H1 (cell line): ENCODE measurements at regions not wholly inside any gene's neighbourhood (a gene's known extent, or its start where the extent isn't known, plus 50 kb on each side); places are given as distances from the start of the nearest gene placed in this dataset.

Source experiments
- CTCF ChIA-PET: fragments of 300-600 bp; sonication (Branson Sonifier 250); formaldehyde crosslinking; loops from one replicate; lab custom pipeline; 2021; ENCODE audit not compliant: partially characterized antibody; lab: Charles Lee
- POLR2A ChIA-PET: fragments of 300-600 bp; sonication (Branson Sonifier 250); formaldehyde crosslinking; loops from one replicate; lab custom pipeline; 2021; ENCODE audit warnings: inconsistent platforms; ENCODE audit not compliant: partially characterized antibody; lab: Charles Lee
- DNase-seq, 2 experiments: peaks; one replicate each; pipeline versions ENCODE4 v3.0.0 to v3.0.0-alpha.2; 2010 to 2022; ENCODE audit warnings: low spot score in 2 of 2, low read depth in 1 of 2, mixed read lengths in 1 of 2
- FAIRE-seq: peaks from 2 replicates; lab custom pipeline; 2011; peaks lifted over from hg19 to GRCh38; lab: Jason Lieb, UNC
- H2AFZ ChIP-seq: 2 replicates; pipeline ENCODE4 v1.8.1; 2012; ENCODE audit warnings: low read length, inconsistent platforms
- H2AK5ac ChIP-seq: 2 replicates; pipeline ENCODE4 v1.6.1; 2013; ENCODE audit warnings: low read depth, low read length
- H2BK120ac ChIP-seq: replicated peaks from 2 replicates; pipeline ENCODE3; 2013; ENCODE audit warnings: low read depth, low read length, inconsistent platforms
- H2BK12ac ChIP-seq: 2 replicates; pipeline ENCODE4 v1.6.1; 2013; ENCODE audit warnings: low read depth, low read length
- H2BK15ac ChIP-seq: 2 replicates; pipeline ENCODE4 v1.6.1; 2013; ENCODE audit warnings: low read length
- H2BK20ac ChIP-seq: 2 replicates; pipeline ENCODE4 v1.6.1; 2013; ENCODE audit warnings: low read length
- H2BK5ac ChIP-seq: 2 replicates; pipeline ENCODE4 v1.6.1; 2013; ENCODE audit warnings: low read depth, low read length
- H3K14ac ChIP-seq: 2 replicates; pipeline ENCODE4 v1.6.1; 2013; ENCODE audit warnings: inconsistent platforms; ENCODE audit not compliant: insufficient read length
- H3K18ac ChIP-seq: 2 replicates; pipeline ENCODE4 v1.6.1; 2013; ENCODE audit warnings: low read length; ENCODE audit errors: extremely low read depth
- H3K23ac ChIP-seq: 2 replicates; pipeline ENCODE4 v1.6.1; 2013; ENCODE audit warnings: inconsistent platforms; ENCODE audit not compliant: insufficient read length
- H3K23me2 ChIP-seq: 2 replicates; pipeline ENCODE4 v1.6.1; 2013; ENCODE audit warnings: low read depth, low read length
- H3K27ac ChIP-seq: 2 replicates; pipeline ENCODE4 v1.6.1; 2011; ENCODE audit warnings: low read depth, low read length, inconsistent platforms
- H3K27me3 ChIP-seq, 4 experiments: replicated peaks in 1 of 4; 1 replicate in 1 of 4; 2 replicates in 3 of 4; pipeline versions ENCODE4 v1.6.1 to v1.8.1; 2011 to 2013; ENCODE audit warnings: low read length in 3 of 4, mild to moderate bottlenecking in 3 of 4, inconsistent platforms in 2 of 4, mixed read lengths in 2 of 4, moderate library complexity in 1 of 4; ENCODE audit not compliant: control insufficient read depth in 3 of 4, insufficient read depth in 3 of 4; ENCODE audit errors: extremely low read depth in 1 of 4
- H3K36me3 ChIP-seq, 4 experiments: 2 replicates each; pipeline versions ENCODE4 v1.6.1 to v1.8.1; 2011 to 2013; ENCODE audit warnings: mild to moderate bottlenecking in 4 of 4, low read length in 3 of 4, moderate library complexity in 2 of 4, control low read depth in 1 of 4, inconsistent platforms in 1 of 4; ENCODE audit not compliant: insufficient read depth in 4 of 4, control insufficient read depth in 2 of 4
- H3K4ac ChIP-seq: replicated peaks from 2 replicates; pipeline ENCODE3; 2013; ENCODE audit warnings: low read length, low read depth, mixed read lengths, inconsistent platforms; ENCODE audit not compliant: insufficient read length
- H3K4me1 ChIP-seq, 4 experiments: replicated peaks in 1 of 4; 1 replicate in 1 of 4; 2 replicates in 3 of 4; pipeline versions ENCODE4 v1.6.1 to v1.8.1; 2011 to 2013; ENCODE audit warnings: low read length in 3 of 4, inconsistent platforms in 2 of 4, mixed read lengths in 1 of 4; ENCODE audit not compliant: insufficient read depth in 4 of 4, control insufficient read depth in 3 of 4
- H3K4me2 ChIP-seq, 2 experiments: 2 replicates each; pipeline versions ENCODE4 v1.6.1 to v1.8.1; 2011 to 2013; ENCODE audit warnings: low read depth in 2 of 2, low read length in 2 of 2, control low read depth in 1 of 2, inconsistent platforms in 1 of 2, mild to moderate bottlenecking in 1 of 2; ENCODE audit not compliant: insufficient read depth in 1 of 2
- H3K4me3 ChIP-seq, 4 experiments: fragments of 200-600, 300-600 bp in 1 of 4; sonication (generic), shearing (Covaris generic), sonication (Bioruptor Twin) in 1 of 4; 2 replicates each; pipeline versions ENCODE4 v1.5.1 to v1.8.1; 2011 to 2016; ENCODE audit warnings: low read length in 4 of 4, low read depth in 3 of 4, control low read depth in 2 of 4, inconsistent platforms in 2 of 4, mild to moderate bottlenecking in 2 of 4, mixed read lengths in 1 of 4, moderate library complexity in 1 of 4; ENCODE audit not compliant: insufficient read depth in 2 of 4; ENCODE audit errors: extremely low read depth in 1 of 4
- H3K56ac ChIP-seq: replicated peaks from 2 replicates; pipeline ENCODE3; 2013; ENCODE audit warnings: low read depth, mild to moderate bottlenecking, mixed read lengths, low read length, inconsistent platforms; ENCODE audit not compliant: insufficient read length
- H3K79me1 ChIP-seq: 2 replicates; pipeline ENCODE4 v1.6.1; 2013; ENCODE audit warnings: low read depth, low read length, control low read depth
- H3K79me2 ChIP-seq, 2 experiments: 2 replicates each; pipeline versions ENCODE4 v1.6.1 to v1.8.1; 2012 to 2013; ENCODE audit warnings: low read length in 2 of 2, mild to moderate bottlenecking in 2 of 2, inconsistent platforms in 1 of 2; ENCODE audit not compliant: insufficient read depth in 2 of 2, control insufficient read depth in 1 of 2
- H3K9ac ChIP-seq, 4 experiments: replicated peaks in 1 of 4; 1 replicate in 1 of 4; 2 replicates in 3 of 4; pipeline versions ENCODE4 v1.6.1 to v1.8.1; 2011 to 2013; ENCODE audit warnings: low read depth in 3 of 4, low read length in 3 of 4, control low read depth in 2 of 4, mild to moderate bottlenecking in 2 of 4, moderate library complexity in 2 of 4, inconsistent platforms in 1 of 4; ENCODE audit errors: extremely low read depth in 1 of 4
- H3K9me3 ChIP-seq, 2 experiments: 2 replicates each; pipeline versions ENCODE4 v1.6.1 to v1.8.1; 2012 to 2013; ENCODE audit warnings: mild to moderate bottlenecking in 2 of 2, moderate library complexity in 2 of 2, control low read depth in 1 of 2, inconsistent platforms in 1 of 2, low read depth in 1 of 2, low read length in 1 of 2, mixed read lengths in 1 of 2; ENCODE audit not compliant: insufficient read depth in 2 of 2
- H4K20me1 ChIP-seq, 2 experiments: replicated peaks in 1 of 2; 2 replicates each; pipeline versions ENCODE3 to v1.8.1; 2011 to 2013; ENCODE audit warnings: inconsistent platforms in 2 of 2, low read length in 2 of 2, mild to moderate bottlenecking in 1 of 2; ENCODE audit not compliant: insufficient read depth in 2 of 2, control insufficient read depth in 1 of 2
- H4K5ac ChIP-seq: 2 replicates; pipeline ENCODE4 v1.6.1; 2013; ENCODE audit warnings: low read length, low read depth, mixed read lengths, inconsistent platforms; ENCODE audit not compliant: insufficient read length
- H4K8ac ChIP-seq: 2 replicates; pipeline ENCODE4 v1.8.0; 2013; ENCODE audit warnings: mild to moderate bottlenecking, moderate library complexity, low read length, inconsistent platforms; ENCODE audit not compliant: insufficient read depth; ENCODE audit errors: extremely low read depth
- H4K91ac ChIP-seq: replicated peaks from 2 replicates; pipeline ENCODE3; 2013; ENCODE audit warnings: low read length, mixed read lengths, inconsistent platforms; ENCODE audit not compliant: insufficient read length
- CEBPB ChIP-seq: IDR thresholded peaks from 2 replicates; pipeline ENCODE4 v1.6.1; 2012; ENCODE audit warnings: low read depth, low read length
- CREB1 ChIP-seq: IDR thresholded peaks from 2 replicates; pipeline ENCODE4 v1.6.1; 2012; ENCODE audit warnings: inconsistent platforms
- GTF2F1 ChIP-seq: IDR thresholded peaks from 2 replicates; pipeline ENCODE4 v1.6.1; 2012; ENCODE audit warnings: low read depth, low read length, improper control_type of control experiment, borderline replicate concordance
- POLR2AphosphoS5 ChIP-seq: IDR thresholded peaks from 2 replicates; pipeline ENCODE4 v1.6.1; 2011; ENCODE audit warnings: low read depth, low read length
- RBBP5 ChIP-seq: IDR thresholded peaks from 2 replicates; pipeline ENCODE4 v1.7.1; 2012; ENCODE audit warnings: low read depth, mild to moderate bottlenecking, inconsistent platforms, low read length, moderate library complexity, borderline replicate concordance
- RNF2 ChIP-seq: fragments of 200-900, 300-1000 bp; sonication (generic); IDR thresholded peaks from 2 replicates; pipeline ENCODE4 v1.7.1; 2016; ENCODE audit warnings: borderline replicate concordance, low read depth, mild to moderate bottlenecking, antibody characterized with exemption, low read length; ENCODE audit not compliant: poor library complexity, severe bottlenecking; ENCODE audit errors: missing control alignments
- SIRT6 ChIP-seq: IDR thresholded peaks from one replicate; pipeline ENCODE4 v1.7.1; 2012; ENCODE audit warnings: low read length, inconsistent platforms
- SRF ChIP-seq: IDR thresholded peaks from 2 replicates; pipeline ENCODE4 v1.6.1; 2011; ENCODE audit warnings: mild to moderate bottlenecking, low read depth, low read length, moderate library complexity
- SUZ12 ChIP-seq: fragments of 200-600 bp; sonication (generic); IDR thresholded peaks from 2 replicates; pipeline ENCODE4 v1.6.1; 2012; ENCODE audit warnings: mild to moderate bottlenecking, inconsistent platforms, low read length, moderate library complexity, mixed read lengths
- TCF12 ChIP-seq: IDR thresholded peaks from 2 replicates; pipeline ENCODE4 v1.6.1; 2011; ENCODE audit warnings: low read depth, mild to moderate bottlenecking, low read length
- TEAD4 ChIP-seq: IDR thresholded peaks from 2 replicates; pipeline ENCODE4 v1.6.1; 2012; ENCODE audit warnings: low read depth, low read length, inconsistent platforms, mixed read lengths
- WGBS, 2 experiments: shearing (Covaris generic) in 1 of 2; methylation state at CpG; one replicate each; pipeline versions ENCODE4 v1.1.6 to v1.1.7; 2013 to 2015; ENCODE audit warnings: low lambda C conversion rate in 2 of 2, mixed read lengths in 2 of 2, inconsistent platforms in 1 of 2, low coverage in 1 of 2, missing lambda C conversion rate in 1 of 2; ENCODE audit not compliant: insufficient replicate concordance in 2 of 2, insufficient coverage in 1 of 2, insufficient read length in 1 of 2; ENCODE audit errors: extremely low coverage in 1 of 2, missing lambda C conversion rate in 1 of 2; 5-methylcytosine and 5-hydroxymethylcytosine counted together
- TF ChIP-seq, protein P1 (sequence below), 3 experiments: IDR thresholded peaks; 1 replicate in 2 of 3; 2 replicates in 1 of 3; pipeline versions ENCODE4 v1.5.1 to v1.6.1; 2011; ENCODE audit warnings: low read length in 3 of 3, mild to moderate bottlenecking in 3 of 3, inconsistent platforms in 2 of 3, low read depth in 1 of 3, moderate library complexity in 1 of 3; ENCODE audit not compliant: insufficient read depth in 1 of 3; ENCODE audit errors: control extremely low read depth in 1 of 3

DNA sequence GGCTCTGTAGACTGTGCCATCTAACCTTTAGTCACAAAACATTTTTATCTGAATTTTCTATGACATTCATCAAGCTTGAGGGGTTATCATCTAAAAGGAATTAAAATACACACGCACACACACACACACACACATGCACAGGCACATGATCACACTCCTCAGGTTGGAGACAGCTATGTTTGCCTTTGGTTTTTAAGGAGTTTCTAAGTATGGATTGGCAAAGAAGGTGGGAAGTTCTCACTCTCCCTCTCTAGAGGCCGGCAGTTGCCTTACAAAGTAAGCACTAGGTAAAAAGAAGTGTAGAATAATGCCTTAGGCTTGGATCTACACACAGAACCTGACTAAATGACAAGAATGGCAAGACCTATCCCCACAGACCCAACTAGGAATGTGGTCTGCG lies 437.1 kb downstream of the ZEB2 start:
- H3K23ac ChIP-seq: no peak overlapping the region
- no peak overlapping the region for H2BK12ac ChIP-seq
- CTCF ChIA-PET: no interaction called here
- H3K23me2 ChIP-seq: no peaks in the 10 kb centered on the region
- no peak overlapping the region for H2AK5ac ChIP-seq
- H3K4me3 ChIP-seq: no peak overlapping the region
- no peak for TF ChIP-seq SUZ12
- TF ChIP-seq CREB1: no peak
- TF ChIP-seq GTF2F1: no peak
- TF ChIP-seq TCF12: no peak
- no peak for TF ChIP-seq CEBPB
- TF ChIP-seq TEAD4: no peak
- TF ChIP-seq, protein P1, sequence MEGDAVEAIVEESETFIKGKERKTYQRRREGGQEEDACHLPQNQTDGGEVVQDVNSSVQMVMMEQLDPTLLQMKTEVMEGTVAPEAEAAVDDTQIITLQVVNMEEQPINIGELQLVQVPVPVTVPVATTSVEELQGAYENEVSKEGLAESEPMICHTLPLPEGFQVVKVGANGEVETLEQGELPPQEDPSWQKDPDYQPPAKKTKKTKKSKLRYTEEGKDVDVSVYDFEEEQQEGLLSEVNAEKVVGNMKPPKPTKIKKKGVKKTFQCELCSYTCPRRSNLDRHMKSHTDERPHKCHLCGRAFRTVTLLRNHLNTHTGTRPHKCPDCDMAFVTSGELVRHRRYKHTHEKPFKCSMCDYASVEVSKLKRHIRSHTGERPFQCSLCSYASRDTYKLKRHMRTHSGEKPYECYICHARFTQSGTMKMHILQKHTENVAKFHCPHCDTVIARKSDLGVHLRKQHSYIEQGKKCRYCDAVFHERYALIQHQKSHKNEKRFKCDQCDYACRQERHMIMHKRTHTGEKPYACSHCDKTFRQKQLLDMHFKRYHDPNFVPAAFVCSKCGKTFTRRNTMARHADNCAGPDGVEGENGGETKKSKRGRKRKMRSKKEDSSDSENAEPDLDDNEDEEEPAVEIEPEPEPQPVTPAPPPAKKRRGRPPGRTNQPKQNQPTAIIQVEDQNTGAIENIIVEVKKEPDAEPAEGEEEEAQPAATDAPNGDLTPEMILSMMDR (IDR thresholded peaks at IDR 0.05; ENCODE audit: control extremely low read depth in 1 of 3, insufficient read depth in 1 of 3, low read depth in 1 of 3, low read length in 3 of 3): no peak
- TF ChIP-seq SIRT6: no peak
- TF ChIP-seq RNF2: no peak
- TF ChIP-seq RBBP5: no peak
- TF ChIP-seq POLR2AphosphoS5: no peak
- no peak for TF ChIP-seq SRF
- TF ChIP-seq, all 59 proteins: peak for 0
- Histone ChIP-seq H3K18ac (no peak overlapping the region), H2BK5ac (no peak overlapping the region), H3K14ac (no peak overlapping the region), H3K9me3 (no peaks in the 10 kb centered on the region), H4K91ac (no peak overlapping the region), H3K36me3 (no peaks in the 10 kb centered on the region), H3K9ac (no peak overlapping the region), H3K79me2 (no peaks in the 10 kb centered on the region), H2AFZ (no peak overlapping the region), H3K27me3 (no peaks in the 10 kb centered on the region), H3K4me1 (no peaks in the 10 kb centered on the region), H4K8ac (no peak overlapping the region), H2BK120ac (no peak overlapping the region), H4K20me1 (no peaks in the 10 kb centered on the region), H2BK15ac (no peak overlapping the region), H3K56ac (no peak overlapping the region), H4K5ac (no peak overlapping the region), H3K27ac (no peak overlapping the region), H3K4ac (no peak overlapping the region), H3K4me2 (no peak overlapping the region), H3K79me1 (no peaks in the 10 kb centered on the region), H2BK20ac (no peak overlapping the region)
- 83% methylated on average over 3 of the region's 3 CpGs; no CpG with 5 or more reads in 1 of the 2 experiments for WGBS, 2 experiments
- no peak for DNase-seq
- POLR2A ChIA-PET: no interaction called here
- FAIRE-seq: no peak
